HG02623 (cell line): ENCODE measurements at regions not wholly inside any gene's neighbourhood (a gene's known extent, or its start where the extent isn't known, plus 50 kb on each side); places are given as distances from the start of the nearest gene placed in this dataset.

Experiments used
- ATAC-seq: cut with Tn5 transposase; IDR thresholded peaks from one replicate; pipeline ENCODE4 v1.9.1; 2021; ENCODE audit warnings: moderate library complexity; ENCODE audit not compliant: unreplicated experiment

DNA sequence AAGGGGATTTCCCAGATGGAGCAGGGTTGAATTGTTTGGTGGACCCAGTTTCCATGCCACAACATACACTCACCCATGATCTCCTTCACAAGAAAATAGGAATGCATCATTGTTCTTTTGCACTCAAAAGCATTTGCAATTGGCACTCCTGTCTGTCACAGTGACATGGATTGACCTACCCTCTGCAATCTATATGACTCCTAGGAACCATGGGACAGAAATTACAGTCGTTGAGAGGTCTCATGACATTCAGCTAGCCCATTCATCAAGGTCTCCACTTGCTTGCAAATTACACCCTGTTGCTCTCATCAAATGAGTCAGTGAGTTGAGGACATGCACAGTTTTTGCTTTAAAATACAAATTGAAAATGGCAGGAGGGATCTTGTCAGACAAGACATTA is 448.5 kb downstream of the LPIN1 start:
- no peak for ATAC-seq

GRCh38 chr2:12196495-12196894 is 450.1 kb downstream of the LPIN1 start:
- ATAC-seq: no peak

GRCh38 chr2:12197133-12197532 is 450.7 kb downstream of the LPIN1 start:
- ATAC-seq: no peak

GRCh38 chr2:12199491-12200211 is 453.2 kb downstream of the LPIN1 start:
- ATAC-seq: no peak

- no peak for ATAC-seq
These were observed 454.9 kb downstream of the LPIN1 start for GRCh38 chr2:12201369-12201768.

DNA sequence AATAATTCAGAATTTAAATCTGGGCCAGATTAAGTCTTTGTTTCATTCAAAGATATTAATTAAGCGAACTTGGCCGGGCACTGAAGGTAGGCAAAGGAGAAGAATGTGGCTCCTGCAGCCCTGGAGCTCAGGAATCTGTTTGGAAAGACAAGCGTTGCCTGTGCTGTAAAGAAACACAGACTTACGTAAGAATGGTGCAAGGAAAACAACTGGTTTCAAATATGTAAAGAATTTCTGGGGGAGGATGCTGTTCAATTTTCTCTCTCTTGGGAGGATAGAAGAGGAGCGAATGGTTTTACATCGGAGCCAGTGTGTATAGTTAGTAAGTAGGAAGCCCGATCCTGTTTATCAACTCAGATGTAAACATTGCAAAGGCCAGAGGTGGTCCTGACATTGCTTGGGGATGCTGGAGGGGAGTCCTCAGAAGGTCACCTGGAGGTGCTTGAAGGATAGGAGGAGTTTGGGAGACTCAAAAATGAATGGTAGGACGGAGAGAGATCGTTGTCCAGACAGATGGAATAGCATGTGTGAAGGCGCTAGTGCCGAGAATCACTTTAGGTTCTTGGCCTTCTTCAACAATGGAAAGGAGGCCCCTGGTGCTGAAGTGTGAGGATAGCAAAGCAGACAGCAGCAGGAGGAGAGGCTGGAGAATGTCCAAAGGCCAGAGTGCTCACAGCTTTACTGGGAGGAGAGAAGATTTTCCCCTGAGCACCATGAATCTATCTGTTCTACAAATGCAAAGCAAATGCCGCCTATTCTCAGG is 456.1 kb downstream of the LPIN1 start:
- no peak for ATAC-seq

- ATAC-seq: no peak
These were observed 457.1 kb downstream of the LPIN1 start for GRCh38 chr2:12203528-12203927.

DNA sequence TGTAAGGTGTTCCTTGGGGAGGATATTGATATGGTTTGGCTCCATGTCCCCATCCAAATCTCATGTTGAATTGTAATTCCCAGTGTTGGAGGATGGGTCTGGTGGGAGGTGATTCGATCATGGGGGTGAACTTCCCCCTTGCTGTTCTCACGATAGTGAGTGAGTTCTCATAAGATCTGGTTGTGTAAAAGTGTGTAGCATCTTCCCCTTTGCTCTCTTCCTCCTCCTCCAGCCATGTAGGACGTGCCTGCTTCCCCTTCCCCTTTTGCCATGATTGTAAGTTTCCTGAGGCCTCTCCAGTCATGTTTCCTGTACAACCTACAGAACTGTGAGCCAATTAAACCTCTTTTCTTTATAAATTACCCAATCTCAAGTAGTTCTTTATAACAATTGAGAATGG is 458.7 kb downstream of the LPIN1 start:
- ATAC-seq: no peak

DNA sequence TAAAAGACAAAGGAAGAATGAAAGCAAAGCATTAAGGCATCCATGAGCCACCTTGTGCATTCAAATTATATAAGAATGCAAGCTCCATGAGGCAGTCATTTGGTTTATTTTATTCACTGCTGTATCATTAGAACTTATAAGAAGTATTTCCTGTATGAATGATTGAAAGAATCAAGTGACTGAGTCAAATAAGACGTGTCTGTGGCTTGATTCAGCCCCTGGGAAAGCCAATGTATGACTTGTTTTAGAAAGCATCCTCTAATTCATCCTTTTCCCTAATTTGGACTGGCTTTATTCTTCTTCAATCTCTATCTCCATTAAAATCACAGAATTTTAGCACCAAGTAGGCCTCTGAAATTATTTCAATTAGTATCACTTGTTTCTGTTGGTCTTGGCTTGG is 461.1 kb downstream of the LPIN1 start:
- ATAC-seq: no peak

- no peak for ATAC-seq
These were observed 463.8 kb downstream of the LPIN1 start for GRCh38 chr2:12210016-12210933.

DNA sequence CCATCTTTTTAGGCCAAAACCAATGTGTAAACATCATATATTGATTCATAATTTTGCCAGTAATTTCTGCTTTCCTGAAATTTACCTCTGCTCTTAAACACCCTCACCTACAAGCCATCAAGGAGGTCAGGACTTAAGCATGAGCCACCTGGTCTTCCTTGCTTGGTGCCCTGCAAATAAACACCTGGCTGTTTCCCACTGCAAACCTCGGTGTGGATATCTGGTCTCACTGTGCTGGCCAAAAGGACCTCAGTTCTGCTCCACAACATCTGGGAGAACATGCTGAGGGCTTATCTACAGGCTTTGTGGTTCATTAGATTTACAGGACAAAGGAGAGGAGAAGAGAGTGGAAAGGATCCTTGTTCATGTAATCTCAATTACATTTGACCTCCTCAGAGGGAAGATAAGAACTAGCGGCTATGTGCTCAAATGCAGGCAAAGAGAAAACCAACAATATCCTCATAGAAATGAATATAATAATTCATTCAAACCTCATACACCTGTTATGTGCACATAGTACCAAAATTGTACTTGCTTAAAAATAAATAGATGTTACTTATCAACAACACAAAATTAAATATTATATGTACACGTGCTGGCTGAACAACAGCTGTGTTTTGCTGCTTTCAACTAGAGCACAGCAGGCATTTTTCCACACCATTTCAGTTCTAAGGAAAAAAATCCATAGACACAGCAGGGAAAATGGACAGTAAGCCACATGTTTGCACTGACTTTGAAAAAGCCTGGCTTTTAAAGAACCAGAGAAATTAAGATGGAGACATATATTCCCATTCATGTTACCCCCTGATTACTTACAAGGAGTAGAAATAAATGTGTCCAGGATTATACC is 465.1 kb downstream of the LPIN1 start:
- ATAC-seq: no peak

DNA sequence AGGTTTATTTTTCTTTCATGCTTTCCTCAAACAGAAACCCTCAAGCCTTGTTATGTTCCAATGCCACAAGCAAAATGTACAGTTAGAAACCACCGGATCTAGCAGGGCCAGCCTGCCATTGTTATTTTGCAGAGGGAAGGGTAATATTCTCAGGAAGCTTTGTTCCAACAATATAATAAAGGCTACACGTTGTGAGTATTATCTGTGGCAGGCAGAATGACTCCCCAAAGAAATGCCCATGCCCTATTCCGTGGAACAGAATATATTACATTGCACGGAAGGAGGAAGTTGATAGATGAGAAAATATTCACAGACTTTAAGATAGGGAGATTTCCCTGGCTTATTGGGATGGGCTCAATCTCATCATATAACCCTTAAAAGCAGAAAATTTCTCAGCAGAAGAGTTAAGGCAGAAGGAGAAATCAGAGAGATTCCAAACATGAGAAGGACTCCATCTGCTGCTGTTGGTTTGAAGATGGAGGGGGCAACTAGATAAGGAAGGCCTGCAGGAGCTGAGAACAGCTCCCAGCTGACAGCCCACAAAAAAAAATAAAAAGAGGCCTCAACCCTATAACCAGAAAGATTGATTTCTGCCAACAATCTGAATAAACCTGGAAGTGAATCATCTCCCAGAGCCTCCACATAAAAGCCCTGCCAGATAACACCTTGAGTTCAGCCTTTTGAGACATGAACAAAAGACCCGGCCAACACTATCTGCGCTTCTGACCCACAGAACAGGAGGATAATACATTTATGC is 466.6 kb downstream of the LPIN1 start:
- no peak for ATAC-seq

DNA sequence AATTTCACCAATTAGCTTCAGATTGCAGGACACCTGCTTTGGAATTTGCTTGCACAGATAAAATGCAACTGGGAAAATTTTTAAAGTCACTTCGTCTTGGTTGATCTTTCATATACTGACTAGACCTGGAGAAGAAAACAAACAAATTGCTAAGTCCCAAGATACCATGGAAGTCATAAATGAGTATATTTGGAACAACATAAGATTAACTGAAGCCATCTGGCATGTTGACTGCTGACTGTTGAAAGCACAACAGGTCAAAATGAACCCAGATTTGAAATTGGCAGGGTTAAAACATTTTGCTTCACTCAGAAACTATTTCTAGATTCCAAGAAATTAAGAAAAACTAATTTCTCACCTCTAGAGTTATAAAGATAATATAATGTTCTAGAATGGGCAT is 470.7 kb downstream of the LPIN1 start:
- no peak for ATAC-seq

GRCh38 chr2:12219761-12220160 is 473.3 kb downstream of the LPIN1 start:
- no peak for ATAC-seq

DNA sequence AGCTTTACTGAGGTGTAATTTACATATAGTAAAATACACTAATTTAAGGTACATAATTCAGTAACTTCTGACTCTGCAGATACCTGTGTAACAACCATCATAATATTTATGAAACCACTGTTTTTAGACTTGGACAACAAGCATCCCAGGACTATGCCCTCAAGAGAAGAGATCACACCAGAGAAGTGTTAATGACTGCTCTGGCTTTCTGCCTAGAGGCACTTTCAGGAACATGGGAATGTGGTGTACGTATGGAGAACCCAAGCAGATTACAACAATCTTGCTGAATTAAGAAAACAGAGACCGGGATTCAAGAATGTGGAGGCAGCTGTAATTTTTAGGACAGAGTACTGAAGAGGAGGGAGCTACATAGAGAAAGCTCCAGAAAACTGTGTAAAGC is 475.2 kb downstream of the LPIN1 start:
- no peak for ATAC-seq

DNA sequence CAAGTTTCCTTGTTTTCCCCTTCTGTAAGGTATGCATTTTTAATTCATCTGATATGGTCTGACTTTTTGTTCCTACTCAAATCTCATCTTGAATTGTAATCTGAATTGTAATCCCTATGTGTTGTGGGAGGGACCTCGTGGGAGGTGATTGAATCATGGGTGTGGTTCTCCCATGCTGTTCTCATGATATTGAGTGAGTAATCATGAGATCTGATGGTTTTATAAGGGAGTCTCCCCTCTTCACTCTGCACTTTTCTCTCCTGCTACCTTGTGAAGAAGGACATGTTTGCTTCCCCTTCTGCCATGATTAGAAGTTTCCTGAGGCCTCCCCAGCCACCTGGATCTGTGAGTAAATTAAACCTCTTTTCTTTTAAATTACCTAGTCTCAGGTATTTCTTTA is 476.1 kb downstream of the LPIN1 start:
- ATAC-seq: no peak

DNA sequence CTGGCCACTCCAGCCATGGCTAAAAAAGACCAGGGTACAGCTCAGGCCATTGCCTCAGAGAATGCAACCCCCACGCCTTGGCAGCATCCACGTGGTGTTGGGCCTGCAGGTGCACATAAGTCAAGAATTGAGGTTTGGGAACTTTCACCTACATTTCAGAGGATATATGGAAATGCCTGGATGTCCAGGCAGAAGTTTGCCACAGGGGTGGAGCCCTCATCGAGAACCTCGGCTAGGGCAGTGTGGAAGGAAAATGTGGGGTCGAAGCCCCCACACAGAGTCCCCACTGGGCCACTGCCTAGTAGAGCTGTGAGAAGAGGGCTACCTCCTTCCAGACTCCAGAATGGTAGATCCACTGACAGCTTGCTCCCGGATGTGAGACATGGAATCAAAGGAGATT is 477.3 kb downstream of the LPIN1 start:
- ATAC-seq: no peak

GRCh38 chr2:12226653-12227052 is 480.2 kb downstream of the LPIN1 start:
- no peak for ATAC-seq

GRCh38 chr2:12227941-12228608 is 481.6 kb downstream of the LPIN1 start:
- ATAC-seq: no peak
